Large intestine (tissue), 3 donors: ENCODE measurements at regions not wholly inside any gene's neighbourhood (a gene's known extent, or its start where the extent isn't known, plus 50 kb on each side); places are given as distances from the start of the nearest gene placed in this dataset.

ENCODE experiments used
- DNase-seq, 2 donors: peaks; one replicate each; pipeline versions ENCODE4 v3.0.0 to v3.0.0-alpha.2; 2013
- H3K27ac ChIP-seq: one replicate; pipeline ENCODE4 v1.5.1; 2013; ENCODE audit warnings: low read length
- H3K27me3 ChIP-seq: 2 replicates; pipeline ENCODE4 v1.6.1; 2013; ENCODE audit warnings: low read length; ENCODE audit not compliant: control insufficient read depth, insufficient read depth
- H3K36me3 ChIP-seq: 2 replicates; pipeline ENCODE4 v1.6.1; 2013; ENCODE audit warnings: low read length; ENCODE audit not compliant: control insufficient read depth, insufficient read depth
- H3K4me1 ChIP-seq: one replicate; pipeline ENCODE4 v1.6.1; 2013; ENCODE audit warnings: low read length; ENCODE audit not compliant: control insufficient read depth, insufficient read depth
- H3K4me3 ChIP-seq: one replicate; pipeline ENCODE4 v1.5.1; 2013; ENCODE audit warnings: low read length
- H3K9me3 ChIP-seq: one replicate; pipeline ENCODE4 v1.6.1; 2013; ENCODE audit warnings: mild to moderate bottlenecking, low read depth, low read length, moderate library complexity; ENCODE audit not compliant: control insufficient read depth
- WGBS: methylation state at CpG from one replicate; pipeline ENCODE4 v1.1.5; 2013; ENCODE audit warnings: low lambda C conversion rate; ENCODE audit not compliant: insufficient coverage; 5-methylcytosine and 5-hydroxymethylcytosine counted together

DNA sequence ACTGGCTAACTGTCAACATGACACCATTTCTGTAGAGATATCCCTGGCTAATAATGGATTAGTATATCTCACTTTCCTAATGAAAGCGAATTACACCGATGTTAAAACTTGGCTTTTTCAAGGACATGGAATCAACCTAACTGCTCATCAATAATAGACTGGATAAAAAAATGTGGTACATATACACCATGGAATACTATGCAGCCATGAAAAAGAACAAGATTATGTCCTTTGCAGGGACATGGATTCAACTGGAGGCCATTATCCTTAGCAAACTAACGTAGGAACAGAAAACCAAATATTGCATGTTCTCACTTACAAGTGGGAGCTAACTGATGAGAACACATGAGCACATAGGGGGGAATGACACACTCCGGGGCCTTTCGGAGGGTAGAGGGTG, 62.6 kb downstream of the ZIC1 start:
- Histone ChIP-seq H3K9me3 (no peaks in the 10 kb centered on the region), H3K27ac (no peak overlapping the region), H3K27me3 (no peaks in the 10 kb centered on the region), H3K4me1 (no peaks in the 10 kb centered on the region), H3K36me3 (no peaks in the 10 kb centered on the region), H3K4me3 (no peak overlapping the region)
- WGBS: no CpG with 5 or more reads among the region's 5 CpGs
- DNase-seq: no peak

DNA sequence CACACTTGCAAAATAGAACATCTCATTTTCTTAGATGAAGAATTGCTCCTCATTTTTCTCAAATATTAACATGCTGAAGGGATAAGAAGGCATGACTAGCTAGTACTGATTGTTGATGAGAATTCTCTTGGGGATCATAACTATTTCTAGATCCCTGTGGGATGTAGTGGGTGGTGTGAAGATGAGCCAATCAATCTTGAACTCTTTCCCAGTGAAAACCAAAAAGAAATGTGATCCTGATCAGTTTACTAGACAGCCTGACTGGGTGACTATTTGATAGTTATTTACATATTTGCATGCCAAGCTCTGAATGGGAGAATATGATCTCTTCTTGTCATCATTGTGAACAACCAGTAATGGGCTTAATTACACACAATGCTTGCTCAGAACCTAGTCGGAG, 63.7 kb downstream of the ZIC1 start:
- no peaks in the 10 kb centered on the region for H3K4me1 ChIP-seq
- DNase-seq: no peak
- H3K27ac ChIP-seq: no peak overlapping the region
- H3K36me3 ChIP-seq: no peaks in the 10 kb centered on the region
- no CpG with 5 or more reads among the region's 1 CpG for WGBS
- no peak overlapping the region for H3K4me3 ChIP-seq
- no peaks in the 10 kb centered on the region for H3K9me3 ChIP-seq
- no peaks in the 10 kb centered on the region for H3K27me3 ChIP-seq

DNA sequence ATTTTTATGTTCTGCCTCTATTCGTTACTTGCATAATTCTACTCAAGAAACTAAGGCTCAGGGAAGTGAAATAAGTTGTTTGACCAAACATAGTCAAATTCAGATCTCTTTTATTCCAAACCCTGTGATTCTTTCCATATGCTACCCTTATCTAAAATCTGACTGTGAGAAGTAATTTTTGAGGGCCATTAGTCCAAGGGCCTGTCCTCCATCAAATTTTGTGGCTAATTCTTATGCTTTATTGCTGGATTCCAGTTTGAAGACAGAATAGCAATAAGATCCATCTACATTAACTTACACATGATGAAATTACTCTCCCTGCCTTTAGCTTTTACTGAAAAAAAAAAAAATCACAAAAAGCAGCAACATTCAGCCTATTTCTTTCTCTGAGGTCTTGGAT, 74.0 kb downstream of the ZIC1 start:
- H3K9me3 ChIP-seq: no peaks in the 10 kb centered on the region
- no peaks in the 10 kb centered on the region for H3K4me1 ChIP-seq
- no peak overlapping the region for H3K4me3 ChIP-seq
- 50% methylated on average over 1 of the region's 1 CpG for WGBS
- H3K36me3 ChIP-seq: no peaks in the 10 kb centered on the region
- DNase-seq: no peak
- H3K27ac ChIP-seq: no peak overlapping the region
- H3K27me3 ChIP-seq: no peaks in the 10 kb centered on the region

DNA sequence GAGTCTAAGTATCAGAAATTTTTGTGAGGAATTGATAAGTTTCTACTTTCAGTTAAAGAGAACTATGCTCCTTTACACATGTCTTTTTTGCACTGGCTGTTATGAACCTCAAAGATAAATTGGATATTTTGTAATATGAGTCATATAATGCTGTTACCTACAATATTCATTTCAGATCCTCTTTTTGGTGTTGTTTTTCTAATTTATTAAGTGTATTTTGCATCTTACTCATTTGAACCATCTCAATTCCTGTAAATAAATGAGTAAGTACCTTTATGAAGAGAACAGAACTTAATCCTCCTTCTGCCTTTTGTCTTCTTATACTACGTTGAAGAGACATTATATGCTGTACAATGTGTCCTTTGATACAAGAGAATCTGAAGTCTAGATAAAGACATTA, 74.4 kb downstream of the ZIC1 start:
- H3K9me3 ChIP-seq: no peaks in the 10 kb centered on the region
- 67% methylated on average over 1 of the region's 1 CpG for WGBS
- H3K27ac ChIP-seq: no peak overlapping the region
- H3K4me3 ChIP-seq: no peak overlapping the region
- no peaks in the 10 kb centered on the region for H3K27me3 ChIP-seq
- H3K36me3 ChIP-seq: no peaks in the 10 kb centered on the region
- H3K4me1 ChIP-seq: no peaks in the 10 kb centered on the region
- no peak for DNase-seq

DNA sequence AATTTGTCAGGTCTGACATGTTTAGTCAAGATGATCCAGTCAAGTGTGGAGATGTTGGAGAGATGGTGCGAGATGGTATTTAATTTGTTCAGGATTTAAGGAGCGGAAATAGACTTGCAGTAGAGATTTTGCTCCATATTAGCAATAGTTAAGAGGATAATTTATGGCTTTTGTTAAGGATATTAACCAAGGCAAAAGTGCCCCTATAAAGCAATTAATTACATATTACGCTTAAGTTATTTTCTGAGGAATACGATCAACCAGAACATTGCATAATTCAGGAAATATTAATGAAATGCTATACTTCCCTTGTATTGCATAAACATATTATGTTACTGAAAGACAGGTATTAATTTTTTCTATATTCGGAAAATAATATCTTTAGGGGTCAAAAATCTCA, 83.9 kb downstream of the ZIC1 start:
- no peaks in the 10 kb centered on the region for H3K4me1 ChIP-seq
- 83% methylated on average over 1 of the region's 5 CpGs for WGBS

DNA sequence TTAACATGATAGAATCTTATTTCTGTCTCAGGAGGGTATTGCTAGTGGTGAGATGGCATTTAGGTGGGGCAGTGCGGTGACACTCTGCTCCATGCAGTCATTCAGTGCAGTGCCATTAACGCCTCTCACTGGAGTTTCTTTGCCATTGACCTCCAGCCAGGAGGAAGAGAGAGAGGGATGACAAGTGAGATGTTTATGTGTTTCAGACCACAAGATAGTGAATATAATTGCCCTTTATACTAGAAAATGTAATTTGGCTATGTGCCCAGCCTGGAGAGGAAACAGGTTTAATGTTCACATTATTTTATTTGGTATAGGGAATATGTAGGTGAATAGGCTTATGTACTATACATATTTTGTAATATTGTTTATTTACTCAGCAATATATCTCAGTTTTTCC, 84.5 kb downstream of the ZIC1 start:
- Histone ChIP-seq H3K36me3 (no peaks in the 10 kb centered on the region), H3K27me3 (no peaks in the 10 kb centered on the region), H3K27ac (no peak overlapping the region), H3K9me3 (no peaks in the 10 kb centered on the region), H3K4me1 (no peaks in the 10 kb centered on the region), H3K4me3 (no peak overlapping the region)
- no CpG with 5 or more reads among the region's 2 CpGs for WGBS
- DNase-seq: no peak

More for the DNA sequence above, 83.9 kb downstream of the ZIC1 start:
- H3K27me3 ChIP-seq: no peaks in the 10 kb centered on the region
- H3K4me3 ChIP-seq: no peak overlapping the region
- DNase-seq: no peak
- no peaks in the 10 kb centered on the region for H3K9me3 ChIP-seq
- H3K36me3 ChIP-seq: no peaks in the 10 kb centered on the region
- no peak overlapping the region for H3K27ac ChIP-seq

DNA sequence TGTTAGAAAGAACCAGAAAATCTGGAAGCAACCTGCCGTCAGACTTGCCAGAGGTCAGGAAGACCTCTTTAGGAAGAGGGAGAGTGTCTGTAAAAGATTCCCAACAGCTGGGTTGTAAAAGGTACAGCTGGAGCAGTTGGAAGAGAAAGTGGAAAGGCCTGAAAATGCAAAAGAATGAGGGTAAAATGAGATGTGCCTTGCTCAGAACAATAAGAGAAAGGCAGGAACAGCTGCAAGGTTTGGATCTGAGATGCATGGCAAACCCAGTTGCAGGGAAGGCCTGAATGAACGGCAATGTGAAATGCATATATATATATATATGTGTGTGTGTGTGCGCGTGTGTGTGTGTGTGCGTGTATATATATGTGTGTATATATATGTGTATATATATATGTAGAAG, 88.1 kb downstream of the ZIC1 start:
- 80% methylated on average over 3 of the region's 5 CpGs for WGBS
- Histone ChIP-seq H3K27me3 (no peaks in the 10 kb centered on the region), H3K4me3 (no peak overlapping the region), H3K4me1 (no peaks in the 10 kb centered on the region), H3K9me3 (no peaks in the 10 kb centered on the region), H3K36me3 (no peaks in the 10 kb centered on the region), H3K27ac (no peak overlapping the region)
- no peak for DNase-seq

DNA sequence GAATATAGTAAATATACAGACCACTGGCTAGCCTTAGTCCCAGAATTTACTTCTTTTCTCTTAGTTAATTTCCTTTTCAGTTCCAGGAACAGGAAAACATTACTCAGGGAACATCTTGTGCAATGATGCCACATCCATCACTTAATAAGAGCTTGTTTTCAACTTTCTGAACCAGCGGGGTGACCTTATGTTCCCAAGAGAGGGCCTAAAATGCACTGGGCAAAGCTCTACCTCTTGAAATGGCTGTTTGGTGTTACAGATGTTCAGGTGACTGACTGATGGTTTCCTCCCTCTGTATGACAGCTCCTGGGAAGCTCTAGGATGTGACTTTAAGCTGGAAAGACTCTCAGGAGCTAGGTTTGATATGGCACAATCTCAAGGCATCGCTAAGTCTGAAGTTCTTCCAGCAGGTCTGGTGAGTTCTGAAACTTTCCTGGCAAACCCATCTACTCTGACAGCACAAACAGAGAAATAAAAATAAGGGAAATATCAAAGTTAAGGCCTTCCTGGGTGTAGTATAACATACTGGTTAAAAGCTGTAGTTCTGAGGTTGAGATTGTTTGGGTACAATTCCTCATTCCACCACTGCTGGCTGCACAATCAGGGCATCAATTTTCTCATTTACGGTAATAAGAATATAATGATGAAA, 98.6 kb downstream of the ZIC1 start:
- H3K36me3 ChIP-seq: no peaks in the 10 kb centered on the region
- no peaks in the 10 kb centered on the region for H3K9me3 ChIP-seq
- H3K27me3 ChIP-seq: no peaks in the 10 kb centered on the region
- WGBS: no CpG with 5 or more reads among the region's 3 CpGs
- no peaks in the 10 kb centered on the region for H3K4me1 ChIP-seq
- no peak overlapping the region for H3K4me3 ChIP-seq
- no peak for DNase-seq
- H3K27ac ChIP-seq: no peak overlapping the region

DNA sequence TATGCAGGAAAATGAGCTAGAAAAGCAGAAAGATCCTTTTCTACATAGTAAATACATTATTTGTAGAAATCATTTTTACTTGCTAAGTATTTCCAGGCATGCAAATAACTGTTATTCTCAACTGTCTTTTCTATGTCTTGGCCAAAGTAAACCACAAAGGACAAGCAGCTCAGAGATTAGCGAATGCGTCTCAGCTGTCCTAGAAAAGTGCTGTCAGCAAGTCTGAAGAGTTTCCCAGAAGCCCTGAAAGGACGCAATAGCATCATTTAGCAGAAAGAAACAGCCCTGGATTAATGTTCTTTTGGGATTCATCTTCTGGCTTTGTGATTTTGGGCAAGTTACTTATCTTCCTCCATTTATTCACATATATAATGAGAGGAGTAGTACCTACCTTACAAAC, 100.3 kb downstream of the ZIC1 start:
- H3K27ac ChIP-seq: no peak overlapping the region
- no peak for DNase-seq
- no CpG with 5 or more reads among the region's 3 CpGs for WGBS
- H3K27me3 ChIP-seq: no peaks in the 10 kb centered on the region
- H3K4me1 ChIP-seq: no peaks in the 10 kb centered on the region
- H3K4me3 ChIP-seq: no peak overlapping the region
- H3K9me3 ChIP-seq: no peaks in the 10 kb centered on the region
- no peaks in the 10 kb centered on the region for H3K36me3 ChIP-seq

DNA sequence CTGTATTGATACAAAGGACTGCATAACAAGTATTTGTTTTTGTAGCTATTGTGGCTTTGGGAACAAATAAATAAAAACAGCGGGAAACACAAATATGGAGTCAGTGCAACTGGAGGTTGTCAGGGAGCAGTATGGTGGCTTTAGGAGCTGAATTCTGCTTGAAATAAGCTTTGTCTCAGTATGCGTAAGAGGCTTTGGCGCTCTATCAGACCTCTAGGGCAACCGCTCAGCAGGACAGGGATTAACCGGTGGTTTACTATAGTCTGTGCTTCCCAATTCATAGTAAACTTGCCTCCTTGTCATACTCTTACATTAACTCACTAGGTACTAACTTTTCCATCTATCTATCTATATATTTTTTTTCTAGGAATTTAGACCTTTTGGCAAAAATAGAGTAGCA, 104.6 kb downstream of the ZIC1 start:
- no peaks in the 10 kb centered on the region for H3K36me3 ChIP-seq
- no peak overlapping the region for H3K27ac ChIP-seq
- H3K4me3 ChIP-seq: no peak overlapping the region
- no peaks in the 10 kb centered on the region for H3K27me3 ChIP-seq
- 78% methylated on average over 4 of the region's 5 CpGs for WGBS
- H3K9me3 ChIP-seq: no peaks in the 10 kb centered on the region
- no peak for DNase-seq
- no peaks in the 10 kb centered on the region for H3K4me1 ChIP-seq

DNA sequence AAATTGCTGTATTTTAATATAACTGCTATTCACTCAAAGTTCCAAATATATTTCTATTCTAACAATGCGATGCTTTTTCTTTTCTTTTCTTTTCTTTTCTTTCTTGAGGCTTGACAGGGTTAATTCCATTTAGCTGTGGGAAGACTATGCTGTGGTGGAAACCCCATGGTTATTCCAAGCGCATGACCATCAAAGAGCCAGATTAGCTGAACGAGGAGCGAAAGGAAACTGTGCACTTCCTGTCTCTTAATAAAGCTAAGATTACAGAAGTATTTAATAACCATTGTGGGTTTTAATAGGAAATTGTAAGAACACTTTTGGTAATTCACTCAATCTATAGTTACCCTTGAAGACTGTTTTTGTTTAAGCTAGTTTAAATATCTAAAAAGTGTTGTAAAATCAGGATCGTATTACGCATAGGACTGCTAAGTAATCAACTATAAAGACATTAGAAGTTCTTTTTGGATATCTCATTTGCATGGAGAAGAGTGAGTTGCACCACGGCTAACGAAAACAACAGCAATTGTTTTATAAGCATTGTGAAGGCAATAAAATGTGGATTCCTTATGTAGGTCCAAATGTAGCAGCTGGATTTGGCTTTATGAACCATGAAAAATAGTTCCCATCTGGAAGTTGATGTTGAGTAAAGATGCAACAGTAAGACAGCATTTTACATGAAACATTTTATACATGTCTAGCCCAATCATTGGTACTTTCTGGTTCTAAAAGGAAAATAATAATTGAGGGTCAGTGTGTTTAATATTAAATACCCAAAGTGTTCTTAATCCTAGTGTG, 105.4 kb downstream of the ZIC1 start:
- H3K4me1 ChIP-seq: no peaks in the 10 kb centered on the region
- H3K27me3 ChIP-seq: no peaks in the 10 kb centered on the region
- 77% methylated on average over 4 of the region's 8 CpGs for WGBS
- no peak overlapping the region for H3K4me3 ChIP-seq
- no peaks in the 10 kb centered on the region for H3K36me3 ChIP-seq
- H3K9me3 ChIP-seq: no peaks in the 10 kb centered on the region
- no peak overlapping the region for H3K27ac ChIP-seq
- DNase-seq: no peak
